ENCODE measurements at regions not wholly inside any gene's neighbourhood (a gene's known extent, or its start where the extent isn't known, plus 50 kb on each side); places are given as distances from the start of the nearest gene placed in this dataset.

- no peak for DNase-seq (ENCODE audit: low spot score in 2 of 2)
- Histone ChIP-seq H3K27me3 (no peaks in the 10 kb centered on the region), H3K9me3 (no peaks in the 10 kb centered on the region), H3K4me1 (no peaks in the 10 kb centered on the region), H3K36me3 (no peaks in the 10 kb centered on the region), H3K27ac (no peak overlapping the region), H3K4me3 (no peak overlapping the region)
- 92 to 93% methylated on average over 2 of the region's 2 CpGs for WGBS, 2 donors
- TF ChIP-seq CTCF (IDR thresholded peaks at IDR 0.05) (no peak), POLR2A (IDR thresholded peaks at IDR 0.05) (no peak), EP300 (IDR thresholded peaks at IDR 0.05) (no peak)
Measured at GRCh38 chr11:30811226-30811755, 225.1 kb upstream of the MPPED2 start.

DNA sequence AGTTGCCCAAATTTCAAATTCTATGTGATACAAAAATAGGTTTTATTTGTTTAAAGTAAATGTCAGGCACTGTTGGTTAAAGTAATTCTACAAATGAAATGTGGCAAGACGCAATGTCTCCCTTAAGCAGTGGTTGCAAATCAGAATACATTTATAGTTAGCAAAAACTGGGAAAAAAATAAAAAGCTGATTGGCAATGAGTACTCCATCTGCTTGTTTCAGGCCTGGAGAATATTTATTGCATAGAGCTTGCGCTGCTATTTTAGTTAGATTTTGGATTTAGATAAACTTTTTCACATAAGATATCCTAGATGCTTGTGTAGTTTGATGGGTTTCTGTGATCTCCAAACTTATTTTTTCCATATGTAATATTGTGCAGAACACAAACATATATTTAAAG is 224.0 kb upstream of the MPPED2 start:
- no peak overlapping the region for H3K27ac ChIP-seq
- whole genome bisulfite sequencing, 2 donors: 95 to 99% methylated on average over 2 of the region's 2 CpGs
- TF ChIP-seq CTCF (IDR thresholded peaks at IDR 0.05): no peak
- no peaks in the 10 kb centered on the region for H3K4me1 ChIP-seq
- H3K4me3 ChIP-seq: no peak overlapping the region
- no peaks in the 10 kb centered on the region for H3K27me3 ChIP-seq
- peaks cover 0 to 3% (median 0%) of the 10 kb centered on the region in 4 donors for H3K9me3 ChIP-seq
- no peaks in the 10 kb centered on the region for H3K36me3 ChIP-seq
- no peak for DNase-seq (ENCODE audit: low spot score in 2 of 2)

GRCh38 chr11:30801357-30801756 is 215.2 kb upstream of the MPPED2 start:
- H3K36me3 ChIP-seq: no peaks in the 10 kb centered on the region
- DNase-seq (ENCODE audit: low spot score in 2 of 2): no peak
- H3K4me3 ChIP-seq: no peak overlapping the region
- 37 to 41% methylated on average over 4 of the region's 4 CpGs for WGBS, 2 donors
- no peak overlapping the region for H3K27ac ChIP-seq
- TF ChIP-seq CTCF (IDR thresholded peaks at IDR 0.05) (no peak), POLR2A (IDR thresholded peaks at IDR 0.05) (no peak), EP300 (IDR thresholded peaks at IDR 0.05) (no peak)
- H3K27me3 ChIP-seq: no peaks in the 10 kb centered on the region
- H3K4me1 ChIP-seq: no peaks in the 10 kb centered on the region
- peaks cover 0 to 3% (median 0%) of the 10 kb centered on the region in 4 donors for H3K9me3 ChIP-seq

- TF ChIP-seq EP300 (IDR thresholded peaks at IDR 0.05): no peak
- TF ChIP-seq POLR2A (IDR thresholded peaks at IDR 0.05): no peak
- no peak for TF ChIP-seq CTCF (IDR thresholded peaks at IDR 0.05)
- H3K4me1 ChIP-seq: no peaks in the 10 kb centered on the region
- H3K36me3 ChIP-seq: no peaks in the 10 kb centered on the region
- no peaks in the 10 kb centered on the region for H3K27me3 ChIP-seq
- no peak for DNase-seq (ENCODE audit: low spot score in 2 of 2)
- no peak overlapping the region for H3K4me3 ChIP-seq
- H3K27ac ChIP-seq: no peak overlapping the region
- peaks cover 0 to 3% (median 0%) of the 10 kb centered on the region in 4 donors for H3K9me3 ChIP-seq
Measured at GRCh38 chr11:30800904-30801303, 214.8 kb upstream of the MPPED2 start.

- TF ChIP-seq POLR2A (IDR thresholded peaks at IDR 0.05) (no peak), EP300 (IDR thresholded peaks at IDR 0.05) (no peak), CTCF (IDR thresholded peaks at IDR 0.05) (no peak)
- no peak overlapping the region for H3K27ac ChIP-seq
- DNase-seq (ENCODE audit: low spot score in 2 of 2): no peak
- no peaks in the 10 kb centered on the region for H3K27me3 ChIP-seq
- no peaks in the 10 kb centered on the region for H3K9me3 ChIP-seq
- H3K4me3 ChIP-seq: no peak overlapping the region
- no peaks in the 10 kb centered on the region for H3K4me1 ChIP-seq
- H3K36me3 ChIP-seq: no peaks in the 10 kb centered on the region
- 86 to 89% methylated on average over 3 of the region's 3 CpGs for WGBS, 2 donors
Measured at GRCh38 chr11:30798547-30799236, 212.5 kb upstream of the MPPED2 start.

Measured in tibial nerve (tissue), 4 donors.